HFF-Myc (cell line): ENCODE measurements at regions not wholly inside any gene's neighbourhood (a gene's known extent, or its start where the extent isn't known, plus 50 kb on each side); places are given as distances from the start of the nearest gene placed in this dataset.

ENCODE experiments used
- DNase-seq: peaks from one replicate; pipeline ENCODE4 v3.0.0-alpha.2; 2011; ENCODE audit warnings: low read depth; ENCODE audit errors: extremely low read depth
- H3K4me3 ChIP-seq: replicated peaks from 2 replicates; pipeline ENCODE4 v1.5.1; 2011; ENCODE audit warnings: low read depth, mild to moderate bottlenecking, control low read depth, low read length
- TF ChIP-seq, protein P1 (sequence below): IDR thresholded peaks from 2 replicates; pipeline ENCODE4 v1.5.1; 2012; ENCODE audit warnings: mild to moderate bottlenecking, low read depth, low read length, control low read depth; ENCODE audit errors: missing control alignments

DNA sequence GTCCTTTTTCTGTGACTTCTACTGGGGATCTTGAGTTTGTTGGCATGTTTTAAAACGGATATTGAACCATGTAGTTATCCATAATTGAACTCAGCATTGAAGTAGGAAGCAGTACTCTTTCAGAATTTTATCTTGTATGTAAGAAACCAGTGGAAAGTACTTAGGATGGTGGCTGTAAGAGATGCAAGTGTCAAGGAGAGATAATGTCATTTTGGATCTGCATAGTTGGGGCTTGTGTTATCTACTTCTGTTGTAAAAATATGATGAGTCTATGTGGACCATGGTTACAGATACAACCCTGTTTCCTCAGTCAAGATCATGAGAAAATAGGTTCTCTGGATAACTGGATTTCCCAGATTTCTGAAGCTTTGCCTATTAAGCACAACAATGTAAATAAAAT is 113.7 kb downstream of the NAB1 start:
- TF ChIP-seq, protein P1, sequence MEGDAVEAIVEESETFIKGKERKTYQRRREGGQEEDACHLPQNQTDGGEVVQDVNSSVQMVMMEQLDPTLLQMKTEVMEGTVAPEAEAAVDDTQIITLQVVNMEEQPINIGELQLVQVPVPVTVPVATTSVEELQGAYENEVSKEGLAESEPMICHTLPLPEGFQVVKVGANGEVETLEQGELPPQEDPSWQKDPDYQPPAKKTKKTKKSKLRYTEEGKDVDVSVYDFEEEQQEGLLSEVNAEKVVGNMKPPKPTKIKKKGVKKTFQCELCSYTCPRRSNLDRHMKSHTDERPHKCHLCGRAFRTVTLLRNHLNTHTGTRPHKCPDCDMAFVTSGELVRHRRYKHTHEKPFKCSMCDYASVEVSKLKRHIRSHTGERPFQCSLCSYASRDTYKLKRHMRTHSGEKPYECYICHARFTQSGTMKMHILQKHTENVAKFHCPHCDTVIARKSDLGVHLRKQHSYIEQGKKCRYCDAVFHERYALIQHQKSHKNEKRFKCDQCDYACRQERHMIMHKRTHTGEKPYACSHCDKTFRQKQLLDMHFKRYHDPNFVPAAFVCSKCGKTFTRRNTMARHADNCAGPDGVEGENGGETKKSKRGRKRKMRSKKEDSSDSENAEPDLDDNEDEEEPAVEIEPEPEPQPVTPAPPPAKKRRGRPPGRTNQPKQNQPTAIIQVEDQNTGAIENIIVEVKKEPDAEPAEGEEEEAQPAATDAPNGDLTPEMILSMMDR, result no peak
- no peak overlapping the region for H3K4me3 ChIP-seq
- no peak for DNase-seq

DNA sequence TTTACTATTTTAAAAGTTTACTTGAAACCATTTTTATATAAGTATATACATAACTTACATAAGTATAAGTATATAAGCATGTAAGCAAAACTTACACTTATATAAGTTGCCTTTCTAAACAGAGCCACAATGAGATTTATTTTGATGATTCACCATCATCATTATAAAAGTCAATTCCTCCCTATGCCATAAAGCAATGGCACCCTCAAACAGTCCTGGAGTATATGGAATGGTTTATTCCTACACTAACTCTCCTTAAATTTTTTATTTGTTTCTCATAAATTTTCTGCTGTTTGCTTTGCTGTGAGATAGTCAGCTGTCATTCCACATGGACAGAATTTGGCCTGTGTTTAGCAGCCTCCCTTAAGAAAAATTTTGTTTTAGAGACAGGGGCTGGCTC is 114.2 kb downstream of the NAB1 start:
- no peak for DNase-seq
- H3K4me3 ChIP-seq, result no peak overlapping the region
- TF ChIP-seq, protein P1, result no peak

DNA sequence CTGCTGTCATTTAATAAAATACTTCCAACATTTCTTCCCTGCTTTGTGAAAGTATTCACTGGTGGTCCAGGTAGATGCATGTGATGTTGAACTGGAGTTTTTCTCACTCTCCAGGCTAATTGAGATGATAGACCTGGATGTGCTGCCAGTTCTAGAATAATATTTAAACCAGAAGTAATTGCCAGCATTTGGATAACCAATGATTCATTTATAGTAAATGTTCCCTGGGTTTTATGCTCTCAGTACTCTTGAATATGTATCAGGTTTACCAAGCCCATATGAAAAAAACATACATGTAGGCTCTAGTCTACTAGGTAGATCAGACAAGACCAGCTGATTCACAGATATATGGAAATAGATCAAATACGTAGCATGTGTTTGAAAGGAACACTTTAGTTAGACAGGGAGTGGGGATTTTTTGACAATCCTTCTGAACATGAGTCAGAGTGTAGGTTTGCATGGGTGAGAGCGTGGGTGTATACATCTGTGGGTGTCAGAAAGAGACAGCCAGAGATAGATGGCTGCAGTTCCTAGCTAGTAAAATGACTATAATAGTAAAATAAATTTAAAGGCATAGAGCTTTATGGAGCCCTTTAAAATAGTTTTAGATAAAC is 115.1 kb downstream of the NAB1 start:
- no peak for DNase-seq
- TF ChIP-seq, protein P1, result no peak
- H3K4me3 ChIP-seq, result no peak overlapping the region

DNA sequence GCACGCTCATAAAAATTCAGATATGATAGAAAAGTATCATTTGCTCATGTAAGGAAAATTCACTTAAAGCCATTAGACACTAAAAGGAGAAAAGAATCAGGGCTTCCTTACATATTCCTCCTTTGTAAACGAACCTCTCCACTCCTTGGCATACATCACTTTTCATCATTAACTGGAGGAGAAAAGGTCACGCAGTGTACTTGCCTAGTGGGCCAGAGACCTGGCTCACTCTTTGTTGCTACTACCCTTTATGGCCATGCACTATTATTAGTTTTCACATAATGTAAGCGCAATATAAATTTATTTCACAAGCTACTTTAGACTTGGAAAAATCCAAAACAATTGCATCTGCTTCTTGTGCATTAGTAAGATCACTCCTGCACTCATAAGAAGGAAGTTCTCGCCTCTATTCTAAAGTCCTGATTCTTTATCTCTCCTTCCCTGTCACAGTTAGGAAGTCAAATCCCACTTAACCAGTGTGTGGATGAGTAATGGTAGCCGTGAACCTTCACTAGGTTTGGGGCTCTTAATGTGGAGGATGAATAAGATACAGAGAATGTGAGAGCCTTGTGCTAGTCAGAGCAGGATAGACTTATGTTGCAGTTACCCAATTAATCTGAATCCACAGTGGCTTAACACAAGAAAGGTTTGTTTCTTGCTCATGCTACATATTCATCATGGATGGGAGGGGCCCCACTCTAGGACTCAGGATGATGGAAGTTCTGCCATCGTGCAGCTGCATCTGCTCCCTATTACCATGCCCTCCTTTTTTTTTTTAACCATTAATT is 115.0 kb upstream of the GLS start:
- H3K4me3 ChIP-seq, result no peak overlapping the region
- peak; percentile 52 for DNase-seq
- TF ChIP-seq, protein P1, result no peak

DNA sequence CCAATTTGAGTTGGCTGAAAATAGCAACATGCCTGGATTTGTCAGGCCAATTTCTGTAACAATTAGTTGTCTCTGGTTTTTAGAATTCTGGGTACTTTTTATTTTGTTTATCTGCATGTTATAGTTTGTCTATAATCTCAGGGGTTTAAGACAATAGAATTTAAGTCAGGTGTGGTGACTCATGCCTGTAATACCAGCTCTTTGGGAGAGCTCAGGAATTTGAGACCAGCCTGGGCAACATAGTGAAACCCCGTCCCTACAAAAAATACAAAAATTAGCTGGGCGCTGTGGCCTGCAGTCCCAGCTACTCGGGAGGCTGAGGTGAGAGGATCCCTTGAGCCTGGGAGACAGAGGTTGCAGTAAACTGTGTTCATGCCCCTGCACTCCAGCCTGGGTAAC is 114.4 kb upstream of the GLS start:
- no peak for DNase-seq

DNA sequence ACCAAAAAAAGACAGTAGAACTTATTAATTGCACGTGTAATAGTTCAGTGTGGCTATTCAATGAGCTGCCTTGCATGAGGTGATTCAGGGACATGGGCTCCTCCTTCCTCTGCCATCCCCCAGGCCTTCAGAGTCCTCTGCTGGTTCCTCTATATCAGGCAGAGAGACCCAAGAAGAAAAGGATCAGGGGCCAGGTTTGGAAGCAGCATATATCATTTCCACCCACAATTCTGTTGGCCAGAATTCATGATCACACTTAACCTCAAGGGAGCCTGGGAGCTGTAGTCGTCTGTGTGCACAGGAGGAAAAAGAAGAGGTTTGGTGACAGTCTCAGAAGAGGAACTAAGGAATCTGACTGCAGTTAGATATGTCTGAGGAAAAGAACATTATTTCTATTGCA is 114.0 kb upstream of the GLS start:
- H3K4me3 ChIP-seq, result no peak overlapping the region
- TF ChIP-seq, protein P1, result no peak
- DNase-seq, result no peak

More for the DNA sequence above, 114.4 kb upstream of the GLS start:
- TF ChIP-seq, protein P1, result no peak
- no peak overlapping the region for H3K4me3 ChIP-seq
